K562 (cell line): ENCODE measurements at regions not wholly inside any gene's neighbourhood (a gene's known extent, or its start where the extent isn't known, plus 50 kb on each side); places are given as distances from the start of the nearest gene placed in this dataset.

Source experiments
- ATAC-seq: fragments of 200-7000 bp; cut with Tn5 transposase; 3 replicates; pipeline ENCODE4 v1.9.1; 2020; ENCODE audit warnings: moderate library complexity
- BruUV-seq: library from RNA; stranded (reverse); fragments of 400-500 nt; replicated peaks from 2 replicates; lab custom pipeline; 2021; lab: Mats Ljungman, UMichigan
- CTCF ChIA-PET: fragments of 300-600 bp; formaldehyde crosslinking; extraction: SDS; loops from one replicate; lab custom pipeline; 2021; ENCODE audit warnings: low intra/inter-chr PET ratio; lab: Yijun Ruan, JAX
- POLR2A ChIA-PET: fragments of 300-600, 350-650 bp; sonication (Branson Sonifier 250); formaldehyde crosslinking; extraction: SDS; loops from one replicate; lab custom pipeline; 2021; ENCODE audit warnings: antibody characterized with exemption, inconsistent platforms; lab: Yijun Ruan, JAX
- DNase-seq, 4 experiments: peaks; one replicate each; pipeline versions ENCODE4 v3.0.0 to v3.0.0-alpha.2; 2011 to 2018; ENCODE audit warnings: low spot score in 3 of 4, mixed read lengths in 3 of 4; ENCODE audit errors: extremely low read depth in 1 of 4
- FAIRE-seq: peaks from 2 replicates; lab custom pipeline; 2011; peaks lifted over from hg19 to GRCh38; lab: Jason Lieb, UNC
- H2AFZ ChIP-seq: 2 replicates; pipeline ENCODE4 v1.6.0; 2011; ENCODE audit warnings: low read depth, low read length, control low read depth, inconsistent platforms
- H3K27ac ChIP-seq: fragments of 200-600 bp; 3 replicates; pipeline ENCODE4 v1.8.0; 2011; ENCODE audit warnings: low read depth, mild to moderate bottlenecking, control low read depth, inconsistent platforms, low read length, moderate library complexity, mixed read lengths; ENCODE audit errors: extremely low read depth
- H3K27me3 ChIP-seq, 2 experiments: fragments of 300-600 bp in 1 of 2; 2 replicates in 1 of 2; 3 replicates in 1 of 2; pipeline versions ENCODE4 v1.6.0 to v1.8.0; 2011; ENCODE audit warnings: inconsistent platforms in 2 of 2, low read length in 2 of 2, mild to moderate bottlenecking in 1 of 2, mixed read lengths in 1 of 2, moderate library complexity in 1 of 2; ENCODE audit not compliant: control insufficient read depth in 2 of 2, insufficient read depth in 2 of 2
- H3K36me3 ChIP-seq: fragments of 300-600 bp; 3 replicates; pipeline ENCODE4 v1.8.0; 2011; ENCODE audit warnings: mild to moderate bottlenecking, low read length, inconsistent platforms; ENCODE audit not compliant: control insufficient read depth, insufficient read depth
- H3K4me1 ChIP-seq, 2 experiments: fragments of 200-600 bp in 1 of 2; replicated peaks in 1 of 2; 2 replicates in 1 of 2; 3 replicates in 1 of 2; pipeline versions ENCODE4 v1.5.1 to v1.8.0; 2011; ENCODE audit warnings: inconsistent platforms in 2 of 2, low read length in 2 of 2, mild to moderate bottlenecking in 1 of 2, mixed read lengths in 1 of 2, moderate library complexity in 1 of 2; ENCODE audit not compliant: control insufficient read depth in 2 of 2, insufficient read depth in 2 of 2
- H3K4me2 ChIP-seq: 2 replicates; pipeline ENCODE4 v1.6.1; 2011; ENCODE audit warnings: low read length, control low read depth, inconsistent platforms, mixed read lengths; ENCODE audit not compliant: insufficient read depth
- H3K4me3 ChIP-seq: fragments of 200-600 bp; sonication (generic), shearing (Covaris generic); 2 replicates; pipeline ENCODE4 v1.5.1; 2016; ENCODE audit warnings: control low read depth, inconsistent platforms
- H3K79me2 ChIP-seq: fragments of 200-600 bp; 3 replicates; pipeline ENCODE4 v1.8.0; 2011; ENCODE audit warnings: low read length, inconsistent platforms; ENCODE audit not compliant: control insufficient read depth, insufficient read depth
- H3K9ac ChIP-seq, 2 experiments: 2 replicates each; pipeline versions ENCODE4 v1.6.0 to v1.6.1; 2011; ENCODE audit warnings: low read depth in 2 of 2, low read length in 2 of 2, control low read depth in 1 of 2, inconsistent platforms in 1 of 2, mild to moderate bottlenecking in 1 of 2, mixed read lengths in 1 of 2; ENCODE audit not compliant: insufficient read depth in 1 of 2
- H3K9me1 ChIP-seq: one replicate; pipeline ENCODE4 v1.6.0; 2011; ENCODE audit warnings: inconsistent platforms, mild to moderate bottlenecking, low read length, moderate library complexity; ENCODE audit not compliant: control insufficient read depth, insufficient read depth
- H3K9me3 ChIP-seq: replicated peaks from 2 replicates; pipeline ENCODE4 v1.5.1; 2011; ENCODE audit warnings: low read depth, low read length, inconsistent platforms; ENCODE audit not compliant: control insufficient read depth, insufficient read depth
- H4K20me1 ChIP-seq: replicated peaks from 2 replicates; pipeline ENCODE4 v1.6.1; 2011; ENCODE audit warnings: low read length, inconsistent platforms, mixed read lengths; ENCODE audit not compliant: control insufficient read depth, insufficient read depth
- CTCFL ChIP-seq: IDR thresholded peaks from 2 replicates; pipeline ENCODE4 v1.6.1; 2011; ENCODE audit warnings: borderline replicate concordance, low read depth, mild to moderate bottlenecking, moderate library complexity, low read length; ENCODE audit not compliant: insufficient read depth, poor library complexity, severe bottlenecking
- FOXP1 ChIP-seq: sonication (generic); formaldehyde crosslinking; IDR thresholded peaks from 2 replicates; pipeline ENCODE4 v1.8.0; 2022; ENCODE audit warnings: mild to moderate bottlenecking, missing genetic modification reagents
- IRF2 ChIP-seq: sonication (generic); formaldehyde crosslinking; IDR thresholded peaks from 2 replicates; pipeline ENCODE4 v1.8.1; 2022; ENCODE audit warnings: mild to moderate bottlenecking, missing genetic modification reagents
- POLR3A ChIP-seq: IDR thresholded peaks from 2 replicates; pipeline ENCODE4 v1.6.1; 2011; ENCODE audit warnings: borderline replicate concordance, mild to moderate bottlenecking, moderate library complexity; ENCODE audit not compliant: insufficient read length, insufficient read depth; ENCODE audit errors: extremely low read depth
- RBM14 ChIP-seq: fragments of 200-400 bp; formaldehyde crosslinking; IDR thresholded peaks from 2 replicates; pipeline ENCODE4 v1.6.1; 2018; ENCODE audit warnings: low read depth, mild to moderate bottlenecking, low read length, moderate library complexity, borderline replicate concordance; ENCODE audit not compliant: insufficient read depth
- RFX7 ChIP-seq: fragments of 250-450 bp; sonication (Bioruptor Pico); IDR thresholded peaks from 2 replicates; pipeline ENCODE4 v1.5.1; 2021; ENCODE audit warnings: mild to moderate bottlenecking
- SFPQ ChIP-seq: fragments of 200-400 bp; formaldehyde crosslinking; IDR thresholded peaks from 2 replicates; pipeline ENCODE4 v1.6.1; 2017; ENCODE audit warnings: mild to moderate bottlenecking, low read depth, low read length, moderate library complexity
- SIN3A ChIP-seq, 2 experiments: fragments of 150-350 bp in 1 of 2; IDR thresholded peaks; 2 replicates each; pipeline ENCODE4 v1.6.1; 2011 to 2016; ENCODE audit warnings: borderline replicate concordance in 2 of 2, low read depth in 2 of 2, low read length in 2 of 2, mild to moderate bottlenecking in 2 of 2, moderate library complexity in 2 of 2; ENCODE audit not compliant: control insufficient read depth in 1 of 2
- SNIP1 ChIP-seq: fragments of 450-650 bp; IDR thresholded peaks from 2 replicates; pipeline ENCODE4 v1.7.1; 2017; ENCODE audit warnings: low read depth, mild to moderate bottlenecking
- TFAP4 ChIP-seq: sonication (generic); formaldehyde crosslinking; IDR thresholded peaks from 2 replicates; pipeline ENCODE4 v1.8.0; 2022; ENCODE audit warnings: missing genetic modification reagents, mild to moderate bottlenecking, moderate library complexity, borderline replicate concordance
- ZKSCAN1 ChIP-seq: fragments of 150-350 bp; IDR thresholded peaks from 2 replicates; pipeline ENCODE4 v1.6.1; 2016; ENCODE audit warnings: low read depth, low read length
- ZNF121 ChIP-seq: sonication (generic); formaldehyde crosslinking; conservative IDR thresholded peaks from 2 replicates; pipeline ENCODE4 v1.8.0; 2022; ENCODE audit warnings: missing genetic modification reagents
- ZNF551 ChIP-seq: fragments of 250-450 bp; sonication (Bioruptor Pico); IDR thresholded peaks from 2 replicates; pipeline ENCODE4 v1.5.0; 2021; ENCODE audit warnings: mild to moderate bottlenecking, moderate library complexity
- ZNF707 ChIP-seq: fragments of 250-450 bp; sonication (Bioruptor Pico); conservative IDR thresholded peaks from 2 replicates; pipeline ENCODE4 v1.8.0; 2022; ENCODE audit warnings: inconsistent platforms, mild to moderate bottlenecking, moderate library complexity
- WGBS: fragments of 100-300 bp; shearing (Covaris generic); methylation state at CpG from one replicate; pipeline ENCODE4 v1.1.6; 2016; ENCODE audit warnings: low coverage, mixed read lengths; ENCODE audit not compliant: insufficient coverage; ENCODE audit errors: missing lambda C conversion rate; 5-methylcytosine and 5-hydroxymethylcytosine counted together
- in situ Hi-C: fragments of 300-500 bp; cut with MboI; formaldehyde crosslinking; loops from 4 replicates; pipeline ENCODE4 v1.15.0; 2018; ENCODE audit warnings: inconsistent platforms, mixed read lengths
- intact Hi-C: fragments of 100-400 bp; cut with micrococcal nuclease; formaldehyde crosslinking; loops from 2 replicates; pipeline ENCODE4 v1.14.2; 2022

DNA sequence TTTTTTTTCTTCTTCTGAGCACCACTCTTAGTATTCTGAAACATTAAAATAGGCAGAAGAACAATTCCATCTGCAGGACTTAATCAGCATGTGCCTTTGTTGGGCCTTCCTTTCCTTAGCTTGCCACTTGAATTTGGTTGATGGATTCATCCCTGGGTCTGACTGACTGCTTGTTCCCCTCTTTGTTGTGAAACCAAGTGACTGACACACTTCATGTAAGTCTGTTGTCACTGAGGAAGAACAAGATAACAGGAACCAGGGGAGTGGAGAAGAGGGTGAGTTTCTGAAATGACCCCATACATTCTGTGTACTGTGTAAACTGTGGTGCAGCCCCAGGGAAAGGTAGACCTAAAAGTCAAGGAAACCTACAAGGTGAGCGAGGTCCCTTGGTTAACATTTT, 188.7 kb upstream of the TBC1D5 start (continued):
- TF ChIP-seq CTCFL: no peak
- no peak for TF ChIP-seq FOXP1 (CRISPR knock-in tag)
- TF ChIP-seq, all 486 proteins: peak for 0

GRCh38 chr3:17928502-17929145, 186.2 kb upstream of the TBC1D5 start:
- H3K27me3 ChIP-seq: no peaks in the 10 kb centered on the region
- no peaks in the 10 kb centered on the region for H3K9me1 ChIP-seq
- POLR2A ChIA-PET: no interaction called here
- BruUV-seq: no TSS peak
- 0% methylated on average over 4 of the region's 4 CpGs for WGBS
- H3K4me1 ChIP-seq: no peaks in the 10 kb centered on the region
- intact Hi-C loops: no loop called here
- H3K9ac ChIP-seq: no peak overlapping the region
- CTCF ChIA-PET: no interaction called here
- no peak overlapping the region for H2AFZ ChIP-seq
- ATAC-seq (no peak), DNase-seq (no peak), FAIRE-seq (no peak)
- in situ Hi-C loops: no loop called here
- no peaks in the 10 kb centered on the region for H3K79me2 ChIP-seq
- no peak overlapping the region for H3K27ac ChIP-seq
- H3K36me3 ChIP-seq: no peaks in the 10 kb centered on the region
- H3K4me2 ChIP-seq: no peak overlapping the region
- no peaks in the 10 kb centered on the region; the same call in none of the 2 replicates for H4K20me1 ChIP-seq
- H3K9me3 ChIP-seq: no peaks in the 10 kb centered on the region
- H3K4me3 ChIP-seq: no peak overlapping the region
- TF ChIP-seq POLR3A (no peak), IRF2 (CRISPR knock-in tag) (no peak), ZNF121 (CRISPR knock-in tag) (no peak), ZNF707 (CRISPR knock-in tag) (no peak), SNIP1 (no peak), RBM14 (no peak), ZKSCAN1 (no peak), SFPQ (no peak), RFX7 (CRISPR knock-in tag) (no peak), SIN3A (IDR thresholded peaks at IDR 0.05; ENCODE audit: borderline replicate concordance in 2 of 2, control insufficient read depth in 1 of 2, low read depth in 2 of 2, low read length in 2 of 2) (no peak), TFAP4 (no peak), ZNF551 (CRISPR knock-in tag) (no peak)
